ENCODE measurements at regions not wholly inside any gene's neighbourhood (a gene's known extent, or its start where the extent isn't known, plus 50 kb on each side); places are given as distances from the start of the nearest gene placed in this dataset.

GRCh38 chr9:71254592-71255277 lies 133.3 kb upstream of the TRPM3 start:
- 0 out of 2 replicates have a peak overlapping the region, but pooled peaks have one; percentile 3 for H3K27ac ChIP-seq
- no peak for TF ChIP-seq CTCF (conservative IDR thresholded peaks at IDR 0.05)

GRCh38 chr9:71253011-71253410 lies 131.6 kb upstream of the TRPM3 start:
- TF ChIP-seq CTCF (conservative IDR thresholded peaks at IDR 0.05) = no peak

GRCh38 chr9:71250581-71250980 lies 129.2 kb upstream of the TRPM3 start:
- no peak overlapping the region for H3K27ac ChIP-seq
- TF ChIP-seq CTCF (conservative IDR thresholded peaks at IDR 0.05) = no peak

More at GRCh38 chr9:71253011-71253410, 131.6 kb upstream of the TRPM3 start:
- no peak overlapping the region for H3K27ac ChIP-seq

GRCh38 chr9:71249729-71250317 lies 128.4 kb upstream of the TRPM3 start:
- H3K27ac ChIP-seq = peak overlapping the region; percentile 23
- peak; percentile 92 for TF ChIP-seq CTCF (conservative IDR thresholded peaks at IDR 0.05)

- H3K27ac ChIP-seq = peak overlapping the region; percentile 17
- no peak for TF ChIP-seq CTCF (conservative IDR thresholded peaks at IDR 0.05)
Observed at GRCh38 chr9:71245651-71246050, 124.2 kb upstream of the TRPM3 start.

- no peak for TF ChIP-seq CTCF (conservative IDR thresholded peaks at IDR 0.05)
- H3K27ac ChIP-seq = no peak overlapping the region
Observed at GRCh38 chr9:71243951-71244350, 122.5 kb upstream of the TRPM3 start.

- TF ChIP-seq CTCF (conservative IDR thresholded peaks at IDR 0.05) = no peak
Observed at GRCh38 chr9:71242081-71242480, 120.7 kb upstream of the TRPM3 start.

More at GRCh38 chr9:71242081-71242480, 120.7 kb upstream of the TRPM3 start:
- no peak overlapping the region for H3K27ac ChIP-seq
